Inflammatory macrophage (primary cell): ENCODE measurements at regions not wholly inside any gene's neighbourhood (a gene's known extent, or its start where the extent isn't known, plus 50 kb on each side); places are given as distances from the start of the nearest gene placed in this dataset.
A peak's percentile ranks its signal among the peaks of the same experiment; 100 is the strongest.

Experiments
- DNase-seq, 2 donors: peaks; one replicate each; pipeline ENCODE4 v3.0.0-alpha.2; 2020 to 2022

- DNase-seq = peak in 1 of 2 donors; percentile 3
Measured at GRCh38 chr17:45722161-45722560, 62.0 kb upstream of the CRHR1 start.

GRCh38 chr17:45729294-45729907, 54.7 kb upstream of the CRHR1 start:
- no peak for DNase-seq

GRCh38 chr17:45730192-45730591, 53.9 kb upstream of the CRHR1 start:
- DNase-seq = no peak

GRCh38 chr17:45731459-45731858, 52.7 kb upstream of the CRHR1 start:
- no peak for DNase-seq

DNA sequence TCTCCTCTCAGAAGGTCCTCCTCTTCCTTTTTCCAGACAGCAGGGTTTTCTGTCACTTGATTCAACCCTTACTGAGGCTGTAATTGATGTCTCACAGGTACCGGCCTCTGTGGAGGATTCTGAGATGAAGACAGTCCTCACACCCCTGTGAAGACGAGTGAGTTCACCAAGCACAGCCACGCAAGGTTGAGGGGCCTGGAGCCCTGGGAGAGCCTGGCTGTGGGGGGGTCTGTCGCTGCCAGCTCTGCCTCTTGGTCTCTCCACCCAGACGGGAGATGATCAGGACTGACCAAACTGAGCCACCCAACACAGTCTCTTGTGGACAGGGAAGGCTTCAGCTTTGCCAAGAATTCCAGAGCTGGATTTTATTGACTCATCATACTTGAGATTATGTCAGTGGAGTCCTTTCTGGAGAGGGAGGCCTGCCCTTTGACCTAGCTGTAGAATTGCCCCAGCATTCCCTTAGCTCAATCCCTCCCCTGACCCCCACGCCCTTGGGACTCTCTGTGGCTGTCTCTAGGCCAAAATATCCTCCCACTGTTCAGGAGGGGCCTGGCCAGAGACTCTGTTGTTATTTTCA, 51.1 kb upstream of the CRHR1 start:
- no peak for DNase-seq

DNA sequence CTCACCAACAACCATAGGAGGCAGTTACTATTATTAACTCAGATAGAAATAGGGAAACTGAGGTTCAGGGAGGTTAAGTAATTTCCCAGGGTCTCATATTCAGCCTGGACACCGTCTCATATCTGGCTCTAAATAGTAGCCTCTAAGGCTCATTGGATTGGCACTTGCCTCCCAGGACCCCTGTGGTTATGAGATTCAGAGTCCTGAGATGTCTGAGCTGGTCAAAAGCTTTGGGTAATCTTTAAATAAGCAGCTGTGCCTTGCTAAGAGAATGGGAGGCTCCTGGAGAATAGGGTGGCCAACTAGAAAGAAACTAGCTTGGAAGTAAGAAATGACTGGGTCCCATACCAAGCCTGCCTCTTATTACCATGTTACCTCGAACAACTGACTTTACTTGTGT, 50.3 kb upstream of the CRHR1 start:
- DNase-seq = no peak
